HG03457 (cell line): ENCODE measurements at regions not wholly inside any gene's neighbourhood (a gene's known extent, or its start where the extent isn't known, plus 50 kb on each side); places are given as distances from the start of the nearest gene placed in this dataset.

Source experiments
- ATAC-seq: cut with Tn5 transposase; IDR thresholded peaks from one replicate; pipeline ENCODE4 v1.9.1; 2021; ENCODE audit warnings: moderate number of reproducible peaks; ENCODE audit not compliant: unreplicated experiment

DNA sequence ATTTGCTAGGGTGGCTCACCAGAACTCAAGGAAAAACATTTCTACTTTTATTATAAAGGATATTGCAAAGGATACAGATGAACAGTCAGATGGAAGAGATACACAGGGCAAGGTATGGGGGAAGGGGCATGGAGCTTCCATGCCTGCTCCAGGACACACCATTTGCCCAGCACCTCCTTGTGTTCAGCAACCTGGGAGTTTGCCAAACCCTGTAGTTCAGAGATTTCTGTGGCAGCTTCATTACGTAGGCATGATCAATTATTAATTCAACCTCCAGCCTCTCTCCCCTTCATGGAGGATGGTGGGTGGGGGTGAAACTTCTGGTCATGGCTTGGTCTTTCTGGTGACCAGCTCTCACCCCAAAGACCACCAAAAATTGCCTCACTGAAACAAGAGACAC lies 353.9 kb upstream of the THBS1 start:
- no peak for ATAC-seq

GRCh38 chr15:39228889-39229288 lies 352.0 kb upstream of the THBS1 start:
- no peak for ATAC-seq

DNA sequence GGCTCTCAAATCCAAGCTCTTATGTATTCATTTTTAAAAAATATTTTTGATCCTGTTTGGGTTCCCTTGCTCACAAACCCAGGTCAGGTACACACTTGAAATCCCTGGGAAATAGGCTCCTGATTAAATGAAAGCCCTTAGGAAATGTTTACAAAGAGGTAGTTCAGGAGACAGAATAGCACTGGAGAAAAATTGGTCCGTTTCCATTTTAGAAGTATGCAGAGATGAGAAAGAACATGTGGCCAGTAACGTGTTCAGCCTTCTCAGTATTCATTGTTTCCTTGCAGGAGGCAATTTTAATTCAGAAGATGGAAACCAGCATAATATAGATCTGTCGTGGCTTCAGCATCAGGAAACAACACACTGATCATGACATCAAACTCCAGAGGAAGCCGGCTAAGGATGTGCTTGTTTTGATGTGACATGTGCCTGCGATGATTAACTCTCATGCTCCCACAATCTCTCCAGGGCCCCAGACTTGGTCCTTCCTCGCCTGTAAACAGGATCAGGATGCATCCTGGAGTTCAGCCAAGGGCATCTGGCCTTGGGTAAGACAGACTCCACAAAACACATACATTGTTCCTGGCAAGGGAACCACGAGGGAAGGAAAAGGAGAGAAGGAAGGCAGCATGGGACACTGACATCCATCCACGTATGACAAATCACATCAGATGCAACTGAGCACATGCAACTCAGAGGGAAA lies 350.5 kb upstream of the THBS1 start:
- ATAC-seq = no peak

- ATAC-seq = no peak
These were observed 350.0 kb upstream of the THBS1 start for GRCh38 chr15:39230908-39231285.

DNA sequence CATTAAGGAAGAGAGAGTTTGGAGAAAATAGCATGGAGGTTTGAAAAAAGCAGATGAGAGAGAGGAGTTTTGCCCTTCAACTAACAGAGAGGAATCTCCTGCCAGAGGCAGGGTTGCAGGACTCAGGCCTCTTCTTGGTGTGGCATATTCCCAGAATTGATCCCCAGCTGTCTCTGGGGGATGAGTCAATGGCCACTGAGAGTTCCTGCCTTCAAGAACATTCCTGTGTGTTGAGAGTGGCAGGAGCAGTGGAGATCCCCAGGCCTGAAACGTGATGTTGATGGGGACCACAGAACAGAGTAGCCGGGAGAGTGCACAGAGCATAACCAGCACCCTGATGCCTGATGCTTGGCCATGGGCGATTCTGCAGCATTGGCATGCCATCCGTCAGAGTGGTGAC lies 348.4 kb upstream of the THBS1 start:
- no peak for ATAC-seq

GRCh38 chr15:39235084-39235795 lies 345.6 kb upstream of the THBS1 start:
- no peak for ATAC-seq

DNA sequence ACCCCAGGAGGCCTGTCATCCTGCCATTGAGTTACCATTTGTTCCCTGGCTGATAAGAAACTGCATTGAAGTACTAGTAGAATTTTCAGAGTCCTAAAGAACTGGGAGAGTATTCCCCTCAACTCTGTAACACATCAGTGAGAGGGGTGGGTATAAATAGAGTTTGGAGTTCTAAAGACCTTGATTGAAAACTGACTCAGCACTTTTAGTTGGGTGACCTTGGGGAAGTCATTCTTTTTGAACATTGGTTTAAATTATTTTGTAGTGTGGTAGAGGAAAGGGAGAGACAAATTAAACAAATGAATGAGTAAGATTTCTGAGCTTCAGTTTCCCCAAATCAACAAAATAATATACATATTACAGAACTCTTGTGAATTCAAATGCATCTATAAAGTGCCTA lies 344.5 kb upstream of the THBS1 start:
- ATAC-seq = no peak

DNA sequence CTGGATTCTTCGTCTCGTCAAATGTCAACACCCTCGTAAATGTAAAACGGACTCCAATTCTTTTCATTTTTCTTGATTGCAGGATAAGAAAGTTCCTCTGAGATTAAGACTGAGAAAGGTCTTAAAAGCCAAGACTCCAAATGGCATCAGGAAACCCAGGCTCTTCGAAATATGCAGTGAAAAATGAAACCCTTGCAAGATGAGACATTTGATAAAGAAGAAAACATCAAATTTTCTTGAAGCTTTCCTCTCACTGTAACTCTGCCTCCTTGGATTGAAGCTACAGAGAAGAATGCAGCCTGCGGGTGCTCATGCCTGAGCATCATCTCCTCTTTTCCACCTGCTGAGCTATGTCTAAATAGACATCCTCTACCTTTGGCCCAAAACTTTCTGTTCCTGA lies 342.4 kb upstream of the THBS1 start:
- ATAC-seq = no peak

DNA sequence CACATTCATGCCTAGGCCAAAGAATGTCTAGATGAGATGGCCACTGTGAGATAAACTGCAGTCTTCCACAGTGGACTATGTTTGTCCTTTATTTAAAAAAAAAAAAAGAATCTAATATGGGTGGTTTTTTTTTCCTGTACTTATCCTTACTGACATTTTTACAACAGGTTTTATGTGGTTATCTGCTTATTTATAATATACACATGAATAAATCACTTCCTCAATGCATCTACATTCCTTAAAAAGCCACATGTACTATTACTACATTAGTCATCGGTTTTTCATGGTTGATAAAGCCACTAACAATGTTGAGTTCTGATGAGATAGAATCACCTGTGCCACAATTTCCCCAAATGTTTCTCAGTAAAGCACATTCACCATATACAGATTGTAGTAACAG lies 341.3 kb upstream of the THBS1 start:
- no peak for ATAC-seq

DNA sequence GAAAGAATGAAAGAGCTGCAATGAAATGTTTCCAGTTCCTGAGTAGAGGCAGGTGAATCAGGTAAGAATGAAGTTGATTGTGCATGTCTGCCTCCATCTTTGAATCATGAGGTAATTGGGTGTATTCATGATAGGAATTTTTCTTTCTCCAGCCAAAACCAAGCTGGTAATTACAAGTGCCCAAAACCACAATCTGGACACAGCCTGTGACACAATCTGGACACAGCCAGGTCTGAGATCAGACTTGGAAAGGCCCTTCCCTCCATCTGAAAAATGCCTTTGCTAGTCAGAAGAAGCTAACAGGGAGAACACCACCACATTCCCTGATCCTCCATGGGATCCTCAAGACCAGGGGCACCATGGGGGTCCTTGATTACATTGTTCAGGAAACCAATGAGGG lies 338.5 kb upstream of the THBS1 start:
- ATAC-seq = no peak

DNA sequence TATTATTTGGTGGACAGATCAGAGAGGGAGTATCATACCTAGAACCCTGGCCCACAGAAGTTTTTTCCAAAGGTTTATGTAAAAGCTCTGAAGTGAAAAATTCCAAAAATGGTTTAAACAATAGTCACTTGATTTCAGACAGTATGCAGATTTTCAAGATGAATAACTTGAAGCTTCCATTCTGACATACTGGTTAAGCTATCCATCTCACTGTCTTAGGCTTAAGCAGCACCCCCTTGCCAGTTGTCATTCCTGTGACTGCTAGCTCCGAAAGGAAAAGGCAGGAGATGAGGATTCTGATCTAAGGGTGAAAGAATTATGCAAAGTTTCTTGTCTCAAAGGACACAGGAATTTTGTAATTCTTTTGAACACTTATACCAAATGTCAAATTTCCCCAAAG lies 337.5 kb upstream of the THBS1 start:
- no peak for ATAC-seq

- ATAC-seq = no peak
These were observed 336.1 kb upstream of the THBS1 start for GRCh38 chr15:39244776-39245175.

- ATAC-seq = no peak
These were observed 334.4 kb upstream of the THBS1 start for GRCh38 chr15:39246523-39246922.

- no peak for ATAC-seq
These were observed 333.3 kb upstream of the THBS1 start for GRCh38 chr15:39247574-39247973.

- no peak for ATAC-seq
These were observed 332.7 kb upstream of the THBS1 start for GRCh38 chr15:39248204-39248603.

DNA sequence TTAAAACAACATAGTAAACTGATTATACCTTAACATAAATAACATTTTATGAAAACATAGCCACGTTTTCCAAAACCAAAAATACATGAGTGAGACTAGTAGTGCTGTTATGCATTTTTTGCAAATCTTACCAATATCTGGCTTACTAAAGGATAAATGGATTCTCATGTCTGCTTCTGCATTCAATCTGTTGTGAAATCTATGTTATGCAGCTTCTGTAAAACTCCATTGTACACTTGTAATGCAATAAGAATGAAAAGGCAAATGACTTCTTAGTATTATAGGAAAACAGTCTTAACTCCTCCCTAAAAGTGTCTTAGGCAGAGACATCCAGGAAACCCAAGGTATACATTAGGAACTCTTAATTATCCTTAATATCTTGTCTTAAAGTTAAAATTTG lies 330.9 kb upstream of the THBS1 start:
- ATAC-seq = no peak

- no peak for ATAC-seq
These were observed 330.3 kb upstream of the THBS1 start for GRCh38 chr15:39250460-39251186.

DNA sequence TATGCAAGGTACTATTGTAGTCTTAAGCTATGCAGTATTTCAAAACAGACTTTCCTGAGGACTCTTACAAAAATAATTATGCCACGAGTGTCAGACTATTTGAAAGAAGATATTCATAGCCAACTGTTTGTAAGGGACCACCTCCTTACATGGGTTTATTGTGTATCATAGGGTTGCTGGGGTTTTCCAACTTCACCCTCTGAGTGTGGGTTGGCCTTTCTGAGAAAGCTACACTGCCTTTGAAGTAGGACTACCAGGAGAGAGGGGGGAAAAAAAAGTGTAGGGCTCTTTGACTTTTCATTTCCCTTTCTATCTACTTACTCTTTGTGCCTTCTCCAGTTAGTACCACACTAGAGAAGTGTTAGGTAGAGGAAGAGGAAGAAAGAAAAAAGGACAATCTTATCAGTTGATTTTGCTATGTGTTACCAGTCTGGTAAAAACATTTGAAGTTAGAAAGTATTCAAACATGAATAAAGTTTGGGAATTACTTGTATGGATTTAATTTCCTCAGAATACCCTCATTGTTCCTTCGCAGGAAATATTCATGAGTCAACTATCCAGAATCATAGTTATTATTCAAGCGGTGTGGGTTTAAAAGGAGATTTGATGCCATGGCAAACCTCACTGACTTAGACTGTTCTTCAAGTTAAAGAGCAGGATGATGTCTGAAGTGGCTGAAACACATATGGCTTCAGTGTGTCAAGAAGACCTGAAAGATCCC lies 329.3 kb upstream of the THBS1 start:
- ATAC-seq = no peak

DNA sequence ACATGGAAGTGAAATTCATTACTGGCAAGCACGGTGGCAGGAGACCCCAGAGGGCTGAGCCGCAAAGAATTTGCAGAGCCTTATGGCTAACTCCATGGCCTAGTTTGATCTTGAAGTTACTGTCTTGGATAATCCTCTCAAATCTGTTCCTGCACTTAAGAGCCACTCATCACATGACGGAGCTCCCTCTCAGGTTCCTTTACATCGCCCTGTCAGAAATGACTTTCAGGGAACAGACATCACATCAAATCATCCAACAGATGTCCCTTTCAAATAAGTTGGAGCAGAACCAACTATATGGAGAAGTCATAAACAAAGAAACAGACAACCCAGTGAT lies 328.8 kb upstream of the THBS1 start:
- no peak for ATAC-seq

DNA sequence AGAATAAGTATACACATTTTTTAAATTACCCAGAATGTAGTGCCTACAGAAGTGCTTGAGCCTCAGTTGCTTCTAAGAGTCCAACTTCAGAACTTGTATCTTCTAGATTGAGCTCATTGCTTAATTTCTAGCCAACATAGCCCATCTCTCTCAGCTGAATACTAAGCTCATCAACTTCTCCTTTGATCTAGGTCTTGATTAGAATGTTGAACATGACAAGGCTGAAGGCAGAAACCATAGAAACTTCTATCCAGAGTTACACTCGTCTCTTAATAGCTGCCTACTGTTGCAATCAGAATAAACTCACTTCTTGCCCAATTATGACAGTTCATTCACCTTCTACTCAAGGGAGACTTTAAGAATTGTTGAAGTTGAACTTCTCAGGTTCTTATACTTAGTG lies 327.3 kb upstream of the THBS1 start:
- no peak for ATAC-seq

- no peak for ATAC-seq
These were observed 326.7 kb upstream of the THBS1 start for GRCh38 chr15:39254181-39254580.

DNA sequence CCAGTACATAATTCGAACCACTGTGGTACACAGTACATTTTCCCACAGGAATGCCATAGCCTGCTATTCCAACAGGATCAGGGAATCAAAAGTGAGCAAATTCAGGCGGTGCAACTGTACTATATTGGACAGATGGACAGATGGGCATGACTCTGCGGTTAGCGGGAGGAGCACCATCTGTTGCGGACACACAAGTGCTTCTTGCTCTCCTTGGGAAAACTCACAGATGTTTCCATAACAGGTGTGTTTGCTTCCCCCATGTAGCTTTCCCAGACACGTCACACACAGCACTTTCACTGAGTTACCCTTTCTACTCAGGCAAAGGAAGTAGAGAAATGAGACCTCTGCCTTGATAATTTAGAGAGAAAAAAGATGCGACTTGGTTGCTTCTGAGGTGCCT lies 325.1 kb upstream of the THBS1 start:
- ATAC-seq = no peak
